NCI-H1048 (cell line): ENCODE measurements at regions not wholly inside any gene's neighbourhood (a gene's known extent, or its start where the extent isn't known, plus 50 kb on each side); places are given as distances from the start of the nearest gene placed in this dataset.

ENCODE experiments used
- DNase-seq: peaks from one replicate; lab custom pipeline; 2025; lab: John Stamatoyannopoulos, UW

GRCh38 chr16:79543219-79543618, 57.3 kb downstream of the MAF start:
- no peak for DNase-seq

DNA sequence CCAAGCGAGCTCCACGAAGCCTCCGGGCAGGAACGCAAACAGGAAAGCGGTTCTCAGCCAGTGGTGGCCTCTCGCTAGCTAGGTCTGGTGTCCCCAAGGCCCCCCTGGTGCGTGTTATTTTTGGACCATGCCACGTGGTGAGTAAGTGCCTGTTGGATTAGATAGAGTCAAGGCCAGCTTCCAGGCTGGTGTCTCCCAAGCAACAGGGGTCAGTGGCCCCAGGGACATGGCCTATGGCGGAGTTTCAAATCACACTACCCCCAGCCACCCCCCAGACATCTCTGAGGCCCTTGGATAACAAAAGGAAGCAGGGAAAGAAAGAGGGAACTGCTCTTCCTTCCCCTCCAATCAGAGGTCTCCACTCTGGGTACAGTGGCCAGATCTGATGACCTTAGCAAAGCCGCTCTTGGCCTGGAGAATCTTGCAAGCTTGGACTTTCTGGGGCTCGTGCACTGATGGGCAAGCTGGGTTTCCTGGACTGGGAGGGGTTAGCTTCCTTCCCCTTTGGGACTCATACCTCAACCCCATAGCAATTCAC, 58.2 kb downstream of the MAF start:
- DNase-seq: no peak

DNA sequence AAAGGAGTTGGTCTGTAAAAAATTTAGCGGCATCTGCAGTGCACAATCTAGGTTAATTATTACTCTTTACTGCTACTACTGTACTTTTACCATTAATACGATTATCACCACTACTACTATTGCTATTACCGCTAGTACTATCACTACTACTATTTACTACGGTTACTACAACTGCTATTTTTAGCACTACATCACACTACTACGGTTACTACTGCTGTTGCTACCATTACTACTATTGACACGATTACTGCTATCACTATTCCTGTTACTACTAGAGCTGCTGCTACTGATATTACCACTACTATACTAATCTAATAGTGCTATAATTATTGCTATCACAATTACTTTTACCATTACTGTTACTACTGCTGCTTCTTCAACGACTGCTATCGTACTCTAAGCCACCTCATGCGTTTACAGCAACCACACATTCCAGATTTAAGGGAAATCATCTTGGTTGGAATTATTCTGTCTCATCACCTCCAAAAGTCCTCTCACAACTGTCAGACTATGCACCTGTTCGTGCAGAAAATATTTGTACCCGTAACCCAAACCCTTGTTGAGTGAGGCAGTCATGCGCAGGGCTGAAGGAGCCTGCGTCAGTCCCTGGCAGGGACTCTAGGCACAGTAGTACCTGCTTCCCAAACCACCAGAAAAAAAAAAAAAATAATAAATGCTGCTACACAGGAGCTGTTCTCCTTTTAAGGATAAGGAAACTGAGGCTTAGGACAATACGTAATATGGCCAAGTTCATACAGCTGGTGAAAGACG, 59.5 kb downstream of the MAF start:
- no peak for DNase-seq

- DNase-seq: no peak
These were observed 63.0 kb downstream of the MAF start for GRCh38 chr16:79537584-79537983.

DNA sequence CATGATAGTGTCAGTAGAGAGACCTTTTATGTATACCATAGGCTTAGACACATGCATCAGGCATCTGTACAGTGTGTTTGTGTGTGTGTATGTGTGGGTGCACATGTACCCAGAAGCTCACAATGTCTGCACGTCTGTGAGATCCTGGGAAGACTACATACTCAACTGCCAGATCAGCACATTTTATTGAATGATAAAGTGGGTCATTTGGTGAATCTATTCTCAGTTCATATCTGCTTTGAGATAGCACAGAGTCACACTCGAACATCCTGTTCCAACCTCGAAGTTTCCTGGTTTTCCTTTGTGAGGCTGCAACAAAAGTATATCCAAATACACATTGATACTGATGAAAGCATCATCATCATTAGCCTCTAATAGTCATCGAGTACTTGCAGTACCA, 63.6 kb downstream of the MAF start:
- no peak for DNase-seq

DNA sequence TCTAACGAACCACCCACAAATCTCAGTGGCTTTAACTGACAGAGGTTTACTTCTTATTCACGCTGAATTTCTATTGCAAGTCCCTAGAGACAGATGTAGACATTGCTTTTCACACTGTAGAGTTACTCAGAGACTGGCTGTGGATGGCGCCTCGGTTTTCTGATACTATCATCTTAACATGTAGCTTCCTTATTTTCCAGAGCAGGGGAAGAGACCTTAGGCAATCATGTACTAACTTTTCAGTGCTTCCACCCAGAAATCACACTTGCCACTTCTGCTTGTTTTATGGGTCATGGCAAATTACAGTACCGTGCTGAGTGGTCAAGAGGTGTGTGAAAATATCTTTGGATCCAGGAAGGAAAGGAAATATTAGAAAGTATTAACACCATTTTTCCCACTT, 65.4 kb downstream of the MAF start:
- DNase-seq: no peak

DNA sequence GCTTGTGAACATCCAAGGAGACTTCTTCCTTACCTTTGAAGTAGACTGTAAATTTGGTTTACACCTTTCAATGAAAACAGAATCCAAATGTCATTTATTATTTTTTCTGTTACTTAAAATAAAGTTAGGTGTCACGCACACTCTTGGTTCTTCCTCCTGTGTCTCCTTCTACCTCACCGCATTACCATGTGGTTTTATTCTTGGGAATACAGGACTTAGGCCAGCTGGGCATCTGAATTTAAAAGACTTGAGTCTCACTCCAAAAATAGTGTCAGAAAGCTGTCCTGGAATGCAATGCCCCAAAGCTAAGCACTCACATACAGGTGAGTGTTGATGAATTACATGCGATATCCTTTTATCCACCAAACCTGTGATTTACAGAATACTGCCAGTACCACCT, 66.4 kb downstream of the MAF start:
- DNase-seq: no peak

- no peak for DNase-seq
These were observed 67.2 kb downstream of the MAF start for GRCh38 chr16:79533292-79533691.

DNA sequence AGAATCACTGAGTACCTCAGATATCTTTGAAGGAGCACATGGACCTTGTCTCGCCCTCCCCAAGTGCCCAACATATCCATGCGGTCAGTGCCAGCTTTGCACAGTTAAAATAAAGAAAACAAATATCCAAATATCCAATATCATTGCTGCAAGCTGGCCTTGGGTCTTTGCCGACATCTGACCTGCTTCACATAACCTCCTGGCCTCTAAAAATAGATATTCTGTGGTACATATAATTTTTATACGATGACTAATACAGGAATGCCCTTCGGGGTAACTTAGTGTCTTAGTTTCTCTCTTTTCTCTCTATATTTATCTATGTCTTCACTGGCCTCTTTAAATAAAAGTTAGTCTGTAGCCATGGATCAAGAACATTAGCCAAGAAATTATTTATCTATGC, 67.8 kb downstream of the MAF start:
- DNase-seq: no peak

- no peak for DNase-seq
These were observed 68.3 kb downstream of the MAF start for GRCh38 chr16:79532273-79532672.

DNA sequence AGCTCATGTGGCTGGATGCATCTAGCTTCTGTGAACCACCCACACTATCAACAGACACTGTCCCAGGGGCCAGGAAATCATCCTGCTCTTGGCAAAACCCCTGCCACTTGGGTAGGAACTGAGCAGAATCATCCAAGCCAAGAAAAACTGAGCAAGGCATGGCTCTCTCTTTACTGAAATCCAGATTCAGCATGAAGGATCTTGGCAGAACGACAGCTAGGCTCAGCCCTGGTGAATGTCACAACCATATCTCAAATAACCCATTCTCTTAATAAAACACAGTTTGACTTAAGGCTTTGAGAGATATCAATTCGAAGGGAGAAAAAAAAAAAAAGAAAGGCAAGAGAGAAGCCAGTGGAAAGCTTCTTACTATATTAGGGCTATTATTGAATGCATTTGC, 72.2 kb downstream of the MAF start:
- no peak for DNase-seq

DNA sequence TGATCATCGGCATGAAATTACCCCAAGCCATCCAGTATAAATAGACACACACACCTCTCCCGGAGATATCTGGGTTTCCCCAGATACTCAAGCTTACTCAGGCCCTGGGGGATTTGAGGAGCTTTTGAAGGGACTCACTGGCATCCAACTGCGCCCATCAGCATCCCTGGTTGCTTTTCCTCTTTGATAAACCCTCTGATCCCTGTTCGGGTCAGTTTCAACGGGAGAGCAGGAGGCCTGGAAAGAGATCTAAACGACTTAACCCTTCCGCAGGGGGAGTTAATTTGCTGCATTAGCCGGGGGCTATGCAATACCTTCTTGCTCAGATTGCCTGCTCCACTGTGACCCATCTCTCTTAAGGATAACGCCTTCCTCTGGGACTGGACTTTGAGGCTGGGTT, 76.6 kb downstream of the MAF start:
- DNase-seq: no peak

- DNase-seq: no peak
These were observed 81.1 kb downstream of the MAF start for GRCh38 chr16:79519448-79519847.

- DNase-seq: no peak
These were observed 83.4 kb downstream of the MAF start for GRCh38 chr16:79517156-79517555.

DNA sequence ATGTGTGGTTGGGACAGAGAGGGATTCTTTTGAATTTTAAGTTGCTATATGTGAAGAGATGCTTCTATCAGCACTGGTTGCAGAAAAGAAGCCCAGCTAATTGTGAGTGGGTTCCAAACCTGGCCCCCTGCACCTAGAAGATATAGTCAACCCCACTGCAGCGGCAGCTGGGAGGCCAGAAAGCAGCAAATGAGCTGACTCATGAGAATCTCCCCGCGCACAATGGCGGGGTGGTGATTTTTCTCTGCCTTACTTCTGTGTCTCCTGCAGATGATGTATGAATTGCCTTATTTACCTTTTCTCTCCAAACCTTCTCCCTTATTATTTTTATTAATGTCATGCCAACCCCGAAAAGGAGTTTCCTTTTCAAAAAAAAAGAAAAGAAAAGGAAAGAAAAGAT, 89.7 kb downstream of the MAF start:
- no peak for DNase-seq

GRCh38 chr16:79509906-79510305, 90.6 kb downstream of the MAF start:
- DNase-seq: no peak

- DNase-seq: no peak
These were observed 91.3 kb downstream of the MAF start for GRCh38 chr16:79509211-79509631.

DNA sequence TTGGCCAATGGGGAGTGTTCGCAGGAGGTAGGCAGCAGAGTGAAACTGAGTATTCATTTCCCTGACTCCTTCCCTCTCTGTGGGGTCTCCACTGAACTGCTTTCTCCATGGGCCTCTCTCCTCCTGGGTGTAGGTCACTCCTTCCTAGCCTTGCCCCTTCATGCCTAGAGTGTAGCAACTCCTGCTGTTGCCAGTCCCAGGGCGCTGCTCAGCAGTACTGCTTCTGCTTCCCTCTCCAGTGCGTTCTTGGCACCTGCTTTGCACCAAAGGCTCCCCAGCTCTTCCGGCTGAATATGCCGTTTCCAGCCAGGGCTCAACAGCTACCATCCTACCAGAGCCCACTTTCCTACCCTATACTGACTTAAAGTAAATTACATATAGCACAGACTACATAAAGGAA, 92.2 kb downstream of the MAF start:
- DNase-seq: no peak

DNA sequence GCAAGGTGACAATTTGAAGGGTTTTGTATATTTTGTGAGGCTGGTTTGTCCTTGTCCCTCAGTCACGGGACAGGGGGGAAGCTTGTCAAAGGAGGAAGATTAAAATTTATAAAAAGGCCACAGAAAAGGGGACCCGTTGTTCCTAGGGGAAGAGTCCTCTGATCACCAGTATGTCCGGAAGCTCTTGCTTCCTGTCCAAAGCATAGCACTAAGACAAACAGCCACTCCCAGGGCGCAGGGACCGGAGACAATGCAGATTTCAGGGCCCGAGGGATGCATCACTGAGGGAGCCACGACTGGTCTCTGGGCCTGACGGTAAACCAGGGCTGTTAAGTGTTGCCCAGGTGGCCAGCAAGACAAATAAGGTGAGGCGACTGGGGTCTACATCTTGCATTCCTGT, 95.2 kb downstream of the MAF start:
- DNase-seq: no peak

DNA sequence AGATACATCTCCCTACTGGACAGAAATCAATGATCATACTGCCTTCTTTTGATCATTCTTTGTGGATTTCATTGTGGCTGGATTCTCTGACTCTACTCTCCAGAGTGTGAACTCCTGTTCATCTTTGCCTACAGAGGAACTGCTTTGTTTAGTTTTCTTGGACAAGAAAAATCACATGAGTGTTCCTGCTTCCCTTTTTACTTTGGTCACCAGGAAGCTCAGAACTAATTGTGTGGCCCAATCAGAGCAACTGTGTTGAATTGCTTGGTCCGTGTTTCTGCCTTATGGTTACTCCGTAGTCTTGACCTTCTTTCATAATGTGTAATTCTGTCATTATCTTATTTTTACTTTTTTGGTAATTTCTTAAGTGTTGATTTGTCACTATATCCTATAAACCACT, 97.0 kb downstream of the MAF start:
- no peak for DNase-seq

- DNase-seq: no peak
These were observed 99.1 kb downstream of the MAF start for GRCh38 chr16:79501446-79501845.

GRCh38 chr16:79500866-79501265, 99.7 kb downstream of the MAF start:
- DNase-seq: no peak

GRCh38 chr16:79500286-79500685, 100.3 kb downstream of the MAF start:
- no peak for DNase-seq

DNA sequence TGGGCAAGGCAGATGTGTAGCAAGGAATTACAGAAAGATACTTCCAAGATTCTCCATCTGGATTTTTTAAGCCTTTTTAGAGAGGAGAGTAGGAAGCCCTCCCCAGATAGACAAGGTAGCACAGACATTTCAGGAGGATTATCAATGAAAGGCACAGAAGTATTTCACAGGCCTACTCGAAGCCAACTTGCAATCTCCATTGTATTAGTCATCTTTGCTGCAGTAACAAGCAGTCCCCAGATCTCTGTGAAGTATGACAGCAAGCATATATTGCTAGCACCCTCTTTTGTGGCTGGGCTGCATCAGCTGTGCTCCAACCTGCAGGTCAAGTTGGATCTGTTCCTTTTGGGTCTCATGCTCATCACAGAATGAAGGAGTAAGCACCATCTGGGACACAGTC, 101.6 kb downstream of the MAF start:
- DNase-seq: no peak
